H1 (cell line): ENCODE measurements at regions not wholly inside any gene's neighbourhood (a gene's known extent, or its start where the extent isn't known, plus 50 kb on each side); places are given as distances from the start of the nearest gene placed in this dataset.

Experiments
- CTCF ChIA-PET: fragments of 300-600 bp; sonication (Branson Sonifier 250); formaldehyde crosslinking; loops from one replicate; lab custom pipeline; 2021; ENCODE audit not compliant: partially characterized antibody; lab: Charles Lee
- POLR2A ChIA-PET: fragments of 300-600 bp; sonication (Branson Sonifier 250); formaldehyde crosslinking; loops from one replicate; lab custom pipeline; 2021; ENCODE audit warnings: inconsistent platforms; ENCODE audit not compliant: partially characterized antibody; lab: Charles Lee
- DNase-seq, 2 experiments: peaks; one replicate each; pipeline versions ENCODE4 v3.0.0 to v3.0.0-alpha.2; 2010 to 2022; ENCODE audit warnings: low spot score in 2 of 2, low read depth in 1 of 2, mixed read lengths in 1 of 2
- FAIRE-seq: peaks from 2 replicates; lab custom pipeline; 2011; peaks lifted over from hg19 to GRCh38; lab: Jason Lieb, UNC
- H2AFZ ChIP-seq: 2 replicates; pipeline ENCODE4 v1.8.1; 2012; ENCODE audit warnings: low read length, inconsistent platforms
- H2AK5ac ChIP-seq: 2 replicates; pipeline ENCODE4 v1.6.1; 2013; ENCODE audit warnings: low read depth, low read length
- H2BK120ac ChIP-seq: replicated peaks from 2 replicates; pipeline ENCODE3; 2013; ENCODE audit warnings: low read depth, low read length, inconsistent platforms
- H2BK12ac ChIP-seq: 2 replicates; pipeline ENCODE4 v1.6.1; 2013; ENCODE audit warnings: low read depth, low read length
- H2BK15ac ChIP-seq: 2 replicates; pipeline ENCODE4 v1.6.1; 2013; ENCODE audit warnings: low read length
- H2BK20ac ChIP-seq: 2 replicates; pipeline ENCODE4 v1.6.1; 2013; ENCODE audit warnings: low read length
- H2BK5ac ChIP-seq: 2 replicates; pipeline ENCODE4 v1.6.1; 2013; ENCODE audit warnings: low read depth, low read length
- H3K14ac ChIP-seq: 2 replicates; pipeline ENCODE4 v1.6.1; 2013; ENCODE audit warnings: inconsistent platforms; ENCODE audit not compliant: insufficient read length
- H3K18ac ChIP-seq: 2 replicates; pipeline ENCODE4 v1.6.1; 2013; ENCODE audit warnings: low read length; ENCODE audit errors: extremely low read depth
- H3K23ac ChIP-seq: 2 replicates; pipeline ENCODE4 v1.6.1; 2013; ENCODE audit warnings: inconsistent platforms; ENCODE audit not compliant: insufficient read length
- H3K23me2 ChIP-seq: 2 replicates; pipeline ENCODE4 v1.6.1; 2013; ENCODE audit warnings: low read depth, low read length
- H3K27ac ChIP-seq: 2 replicates; pipeline ENCODE4 v1.6.1; 2011; ENCODE audit warnings: low read depth, low read length, inconsistent platforms
- H3K27me3 ChIP-seq, 4 experiments: replicated peaks in 1 of 4; 1 replicate in 1 of 4; 2 replicates in 3 of 4; pipeline versions ENCODE4 v1.6.1 to v1.8.1; 2011 to 2013; ENCODE audit warnings: low read length in 3 of 4, mild to moderate bottlenecking in 3 of 4, inconsistent platforms in 2 of 4, mixed read lengths in 2 of 4, moderate library complexity in 1 of 4; ENCODE audit not compliant: control insufficient read depth in 3 of 4, insufficient read depth in 3 of 4; ENCODE audit errors: extremely low read depth in 1 of 4
- H3K36me3 ChIP-seq, 4 experiments: 2 replicates each; pipeline versions ENCODE4 v1.6.1 to v1.8.1; 2011 to 2013; ENCODE audit warnings: mild to moderate bottlenecking in 4 of 4, low read length in 3 of 4, moderate library complexity in 2 of 4, control low read depth in 1 of 4, inconsistent platforms in 1 of 4; ENCODE audit not compliant: insufficient read depth in 4 of 4, control insufficient read depth in 2 of 4
- H3K4ac ChIP-seq: replicated peaks from 2 replicates; pipeline ENCODE3; 2013; ENCODE audit warnings: low read length, low read depth, mixed read lengths, inconsistent platforms; ENCODE audit not compliant: insufficient read length
- H3K4me1 ChIP-seq, 4 experiments: replicated peaks in 1 of 4; 1 replicate in 1 of 4; 2 replicates in 3 of 4; pipeline versions ENCODE4 v1.6.1 to v1.8.1; 2011 to 2013; ENCODE audit warnings: low read length in 3 of 4, inconsistent platforms in 2 of 4, mixed read lengths in 1 of 4; ENCODE audit not compliant: insufficient read depth in 4 of 4, control insufficient read depth in 3 of 4
- H3K4me2 ChIP-seq, 2 experiments: 2 replicates each; pipeline versions ENCODE4 v1.6.1 to v1.8.1; 2011 to 2013; ENCODE audit warnings: low read depth in 2 of 2, low read length in 2 of 2, control low read depth in 1 of 2, inconsistent platforms in 1 of 2, mild to moderate bottlenecking in 1 of 2; ENCODE audit not compliant: insufficient read depth in 1 of 2
- H3K4me3 ChIP-seq, 4 experiments: fragments of 200-600, 300-600 bp in 1 of 4; sonication (generic), shearing (Covaris generic), sonication (Bioruptor Twin) in 1 of 4; 2 replicates each; pipeline versions ENCODE4 v1.5.1 to v1.8.1; 2011 to 2016; ENCODE audit warnings: low read length in 4 of 4, low read depth in 3 of 4, control low read depth in 2 of 4, inconsistent platforms in 2 of 4, mild to moderate bottlenecking in 2 of 4, mixed read lengths in 1 of 4, moderate library complexity in 1 of 4; ENCODE audit not compliant: insufficient read depth in 2 of 4; ENCODE audit errors: extremely low read depth in 1 of 4
- H3K56ac ChIP-seq: replicated peaks from 2 replicates; pipeline ENCODE3; 2013; ENCODE audit warnings: low read depth, mild to moderate bottlenecking, mixed read lengths, low read length, inconsistent platforms; ENCODE audit not compliant: insufficient read length
- H3K79me1 ChIP-seq: 2 replicates; pipeline ENCODE4 v1.6.1; 2013; ENCODE audit warnings: low read depth, low read length, control low read depth
- H3K79me2 ChIP-seq, 2 experiments: 2 replicates each; pipeline versions ENCODE4 v1.6.1 to v1.8.1; 2012 to 2013; ENCODE audit warnings: low read length in 2 of 2, mild to moderate bottlenecking in 2 of 2, inconsistent platforms in 1 of 2; ENCODE audit not compliant: insufficient read depth in 2 of 2, control insufficient read depth in 1 of 2
- H3K9ac ChIP-seq, 4 experiments: replicated peaks in 1 of 4; 1 replicate in 1 of 4; 2 replicates in 3 of 4; pipeline versions ENCODE4 v1.6.1 to v1.8.1; 2011 to 2013; ENCODE audit warnings: low read depth in 3 of 4, low read length in 3 of 4, control low read depth in 2 of 4, mild to moderate bottlenecking in 2 of 4, moderate library complexity in 2 of 4, inconsistent platforms in 1 of 4; ENCODE audit errors: extremely low read depth in 1 of 4
- H3K9me3 ChIP-seq, 2 experiments: 2 replicates each; pipeline versions ENCODE4 v1.6.1 to v1.8.1; 2012 to 2013; ENCODE audit warnings: mild to moderate bottlenecking in 2 of 2, moderate library complexity in 2 of 2, control low read depth in 1 of 2, inconsistent platforms in 1 of 2, low read depth in 1 of 2, low read length in 1 of 2, mixed read lengths in 1 of 2; ENCODE audit not compliant: insufficient read depth in 2 of 2
- H4K20me1 ChIP-seq, 2 experiments: replicated peaks in 1 of 2; 2 replicates each; pipeline versions ENCODE3 to v1.8.1; 2011 to 2013; ENCODE audit warnings: inconsistent platforms in 2 of 2, low read length in 2 of 2, mild to moderate bottlenecking in 1 of 2; ENCODE audit not compliant: insufficient read depth in 2 of 2, control insufficient read depth in 1 of 2
- H4K5ac ChIP-seq: 2 replicates; pipeline ENCODE4 v1.6.1; 2013; ENCODE audit warnings: low read length, low read depth, mixed read lengths, inconsistent platforms; ENCODE audit not compliant: insufficient read length
- H4K8ac ChIP-seq: 2 replicates; pipeline ENCODE4 v1.8.0; 2013; ENCODE audit warnings: mild to moderate bottlenecking, moderate library complexity, low read length, inconsistent platforms; ENCODE audit not compliant: insufficient read depth; ENCODE audit errors: extremely low read depth
- H4K91ac ChIP-seq: replicated peaks from 2 replicates; pipeline ENCODE3; 2013; ENCODE audit warnings: low read length, mixed read lengths, inconsistent platforms; ENCODE audit not compliant: insufficient read length
- ASH2L ChIP-seq: fragments of 200-600, 300-600 bp; sonication (generic); IDR thresholded peaks from one replicate; pipeline ENCODE4 v1.7.1; 2017; ENCODE audit warnings: low read length
- CHD1 ChIP-seq: IDR thresholded peaks from 2 replicates; pipeline ENCODE4 v1.6.1; 2012; ENCODE audit warnings: low read depth, low read length, improper control_type of control experiment
- HDAC2 ChIP-seq, 2 experiments: fragments of 300-600 bp in 1 of 2; sonication (generic) in 1 of 2; IDR thresholded peaks; 2 replicates each; pipeline ENCODE4 v1.6.1; 2011 to 2012; ENCODE audit warnings: low read depth in 2 of 2, low read length in 2 of 2, mild to moderate bottlenecking in 2 of 2, moderate library complexity in 2 of 2, borderline replicate concordance in 1 of 2, inconsistent platforms in 1 of 2
- NRF1 ChIP-seq: IDR thresholded peaks from 2 replicates; pipeline ENCODE4 v1.6.1; 2011; ENCODE audit warnings: mild to moderate bottlenecking, low read depth, low read length, improper control_type of control experiment
- POU5F1 ChIP-seq: IDR thresholded peaks from 2 replicates; pipeline ENCODE4 v1.6.1; 2011; ENCODE audit warnings: low read depth, mild to moderate bottlenecking, low read length, moderate library complexity
- RXRA ChIP-seq: IDR thresholded peaks from 2 replicates; pipeline ENCODE4 v1.6.1; 2011; ENCODE audit warnings: low read depth, mild to moderate bottlenecking, low read length, moderate library complexity; ENCODE audit not compliant: insufficient read depth
- TAF7 ChIP-seq: optimal IDR thresholded peaks from 2 replicates; pipeline ENCODE3; 2011; ENCODE audit warnings: low read depth, mild to moderate bottlenecking, inconsistent platforms, low read length, moderate library complexity, borderline replicate concordance
- WGBS, 2 experiments: shearing (Covaris generic) in 1 of 2; methylation state at CpG; one replicate each; pipeline versions ENCODE4 v1.1.6 to v1.1.7; 2013 to 2015; ENCODE audit warnings: low lambda C conversion rate in 2 of 2, mixed read lengths in 2 of 2, inconsistent platforms in 1 of 2, low coverage in 1 of 2, missing lambda C conversion rate in 1 of 2; ENCODE audit not compliant: insufficient replicate concordance in 2 of 2, insufficient coverage in 1 of 2, insufficient read length in 1 of 2; ENCODE audit errors: extremely low coverage in 1 of 2, missing lambda C conversion rate in 1 of 2; 5-methylcytosine and 5-hydroxymethylcytosine counted together

GRCh38 chr12:19850346-19851065 lies 411.2 kb downstream of the AEBP2 start:
- Histone ChIP-seq H3K4me3 (no peak overlapping the region), H2BK120ac (no peak overlapping the region), H3K18ac (no peak overlapping the region), H4K5ac (no peak overlapping the region), H3K27me3 (no peaks in the 10 kb centered on the region), H3K9me3 (no peaks in the 10 kb centered on the region), H3K4me1 (no peaks in the 10 kb centered on the region), H2BK5ac (no peak overlapping the region), H3K4me2 (no peak overlapping the region), H3K79me1 (no peaks in the 10 kb centered on the region), H2BK20ac (no peak overlapping the region), H3K23ac (no peak overlapping the region), H3K36me3 (no peaks in the 10 kb centered on the region), H2BK15ac (no peak overlapping the region), H3K4ac (no peak overlapping the region), H3K79me2 (no peaks in the 10 kb centered on the region), H3K14ac (no peak overlapping the region), H4K20me1 (no peaks in the 10 kb centered on the region), H2BK12ac (no peak overlapping the region), H4K8ac (no peak overlapping the region), H3K9ac (no peak overlapping the region), H3K27ac (no peak overlapping the region), H3K56ac (no peak overlapping the region), H2AFZ (no peak overlapping the region), H2AK5ac (no peak overlapping the region), H3K23me2 (no peaks in the 10 kb centered on the region), H4K91ac (no peak overlapping the region)
- no peak for TF ChIP-seq TAF7
- no peak for TF ChIP-seq CHD1
- TF ChIP-seq POU5F1, result no peak
- no peak for TF ChIP-seq ASH2L
- no peak for TF ChIP-seq RXRA
- no peak for TF ChIP-seq HDAC2 (IDR thresholded peaks at IDR 0.05; ENCODE audit: borderline replicate concordance in 1 of 2, low read depth in 2 of 2, low read length in 2 of 2)
- TF ChIP-seq NRF1, result no peak
- 90% methylated on average over 11 of the region's 11 CpGs; no CpG with 5 or more reads in 1 of the 2 experiments for WGBS, 2 experiments
- DNase-seq, result no peak
- POLR2A ChIA-PET, result no interaction called here
- no peak for FAIRE-seq
- CTCF ChIA-PET, result interaction anchor here (0.8 kb wide), 1 partner anchor 362 kb away, joined by 3 read pairs; no protein-coding TSS in a partner anchor
